ENCODE measurements at regions not wholly inside any gene's neighbourhood (a gene's known extent, or its start where the extent isn't known, plus 50 kb on each side); places are given as distances from the start of the nearest gene placed in this dataset.

- TF ChIP-seq GATA3 (IDR thresholded peaks at IDR 0.05; ENCODE audit: low read depth, low read length) (no peak), GATA2 (IDR thresholded peaks at IDR 0.05; ENCODE audit: low read depth, low read length) (no peak)
These were observed 60.8 kb upstream of the APCDD1L start for GRCh38 chr20:58575776-58576602.

GRCh38 chr20:58574469-58574868, 59.3 kb upstream of the APCDD1L start:
- TF ChIP-seq GATA2 (IDR thresholded peaks at IDR 0.05; ENCODE audit: low read depth, low read length) (no peak), GATA3 (IDR thresholded peaks at IDR 0.05; ENCODE audit: low read depth, low read length) (no peak)

GRCh38 chr20:58573986-58574385, 58.8 kb upstream of the APCDD1L start:
- TF ChIP-seq GATA2 (IDR thresholded peaks at IDR 0.05; ENCODE audit: low read depth, low read length) (no peak), GATA3 (IDR thresholded peaks at IDR 0.05; ENCODE audit: low read depth, low read length) (no peak)

- TF ChIP-seq GATA3 (IDR thresholded peaks at IDR 0.05; ENCODE audit: low read depth, low read length) (no peak), GATA2 (IDR thresholded peaks at IDR 0.05; ENCODE audit: low read depth, low read length) (no peak)
These were observed 58.1 kb upstream of the APCDD1L start for GRCh38 chr20:58573257-58573656.

GRCh38 chr20:58571693-58572427, 56.7 kb upstream of the APCDD1L start:
- TF ChIP-seq GATA2 (IDR thresholded peaks at IDR 0.05; ENCODE audit: low read depth, low read length), result peak; percentile 38; the same call in 1 of the 2 replicates
- no peak for TF ChIP-seq GATA3 (IDR thresholded peaks at IDR 0.05; ENCODE audit: low read depth, low read length)

- TF ChIP-seq GATA3 (IDR thresholded peaks at IDR 0.05; ENCODE audit: low read depth, low read length) (no peak), GATA2 (IDR thresholded peaks at IDR 0.05; ENCODE audit: low read depth, low read length) (no peak)
These were observed 56.1 kb upstream of the APCDD1L start for GRCh38 chr20:58571356-58571692.

- no peak for TF ChIP-seq GATA3 (IDR thresholded peaks at IDR 0.05; ENCODE audit: low read depth, low read length)
- 0 out of 2 replicates have a peak, but pooled peaks have one; percentile 14 for TF ChIP-seq GATA2 (IDR thresholded peaks at IDR 0.05; ENCODE audit: low read depth, low read length)
These were observed 55.1 kb upstream of the APCDD1L start for GRCh38 chr20:58570204-58570859.

- TF ChIP-seq GATA3 (IDR thresholded peaks at IDR 0.05; ENCODE audit: low read depth, low read length), result no peak
- TF ChIP-seq GATA2 (IDR thresholded peaks at IDR 0.05; ENCODE audit: low read depth, low read length), result no peak
These were observed 54.3 kb upstream of the APCDD1L start for GRCh38 chr20:58569241-58570125.

GRCh38 chr20:58568483-58569240, 53.5 kb upstream of the APCDD1L start:
- TF ChIP-seq GATA2 (IDR thresholded peaks at IDR 0.05; ENCODE audit: low read depth, low read length), result no peak
- no peak for TF ChIP-seq GATA3 (IDR thresholded peaks at IDR 0.05; ENCODE audit: low read depth, low read length)

- TF ChIP-seq GATA2 (IDR thresholded peaks at IDR 0.05; ENCODE audit: low read depth, low read length) (no peak), GATA3 (IDR thresholded peaks at IDR 0.05; ENCODE audit: low read depth, low read length) (no peak)
These were observed 52.9 kb upstream of the APCDD1L start for GRCh38 chr20:58568126-58568482.

- TF ChIP-seq GATA3 (IDR thresholded peaks at IDR 0.05; ENCODE audit: low read depth, low read length) (no peak), GATA2 (IDR thresholded peaks at IDR 0.05; ENCODE audit: low read depth, low read length) (no peak)
These were observed 52.2 kb upstream of the APCDD1L start for GRCh38 chr20:58567437-58567836.

GRCh38 chr20:58566981-58567380, 51.8 kb upstream of the APCDD1L start:
- TF ChIP-seq GATA3 (IDR thresholded peaks at IDR 0.05; ENCODE audit: low read depth, low read length), result no peak

Measured in SH-SY5Y (cell line).